Fibroblast of lung (primary cell): ENCODE measurements at regions not wholly inside any gene's neighbourhood (a gene's known extent, or its start where the extent isn't known, plus 50 kb on each side); places are given as distances from the start of the nearest gene placed in this dataset.

Experiments used
- DNase-seq, 2 donors: peaks; one replicate each; pipeline versions ENCODE4 v3.0.0 to v3.0.0-alpha.2; 2010; ENCODE audit warnings: low read depth in 2 of 2
- H2AFZ ChIP-seq: 2 replicates; pipeline ENCODE4 v1.5.1; 2012; ENCODE audit warnings: low read length, control low read depth, inconsistent platforms
- H3K27ac ChIP-seq: 2 replicates; pipeline ENCODE4 v1.5.1; 2011; ENCODE audit warnings: low read length, control low read depth; ENCODE audit not compliant: insufficient read depth
- H3K27me3 ChIP-seq: 2 replicates; pipeline ENCODE4 v1.5.1; 2011; ENCODE audit warnings: mild to moderate bottlenecking, low read length; ENCODE audit not compliant: control insufficient read depth, insufficient read depth
- H3K36me3 ChIP-seq: 2 replicates; pipeline ENCODE4 v1.5.1; 2011; ENCODE audit warnings: low read length; ENCODE audit not compliant: control insufficient read depth, insufficient read depth
- H3K4me1 ChIP-seq: 2 replicates; pipeline ENCODE4 v1.5.1; 2011; ENCODE audit warnings: low read length; ENCODE audit not compliant: control insufficient read depth, insufficient read depth; ENCODE audit errors: extremely low read depth
- H3K4me2 ChIP-seq: 2 replicates; pipeline ENCODE4 v1.5.1; 2011; ENCODE audit warnings: low read length, control low read depth; ENCODE audit not compliant: insufficient read depth; ENCODE audit errors: extremely low read depth
- H3K4me3 ChIP-seq, 4 experiments: fragments of 200-600 bp in 1 of 4; sonication (generic) in 1 of 4; replicated peaks in 1 of 4; 2 replicates each; pipeline ENCODE4 v1.5.1; 2011 to 2016; ENCODE audit warnings: low read length in 4 of 4, low read depth in 3 of 4, mild to moderate bottlenecking in 3 of 4, control low read depth in 2 of 4, inconsistent platforms in 1 of 4, mixed read lengths in 1 of 4; ENCODE audit not compliant: insufficient read depth in 1 of 4; ENCODE audit errors: control extremely low read depth in 1 of 4
- H3K79me2 ChIP-seq: 2 replicates; pipeline ENCODE4 v1.5.1; 2012; ENCODE audit warnings: mild to moderate bottlenecking, low read length, inconsistent platforms; ENCODE audit not compliant: control insufficient read depth, insufficient read depth
- H3K9ac ChIP-seq: 2 replicates; pipeline ENCODE4 v1.5.1; 2011; ENCODE audit warnings: mild to moderate bottlenecking, low read length, control low read depth; ENCODE audit not compliant: insufficient read depth
- H3K9me3 ChIP-seq: 2 replicates; pipeline ENCODE4 v1.5.1; 2012; ENCODE audit warnings: low read depth, low read length; ENCODE audit not compliant: control insufficient read depth, insufficient read depth
- H4K20me1 ChIP-seq: 2 replicates; pipeline ENCODE4 v1.5.1; 2011; ENCODE audit warnings: low read length; ENCODE audit not compliant: control insufficient read depth, insufficient read depth; ENCODE audit errors: extremely low read depth
- CTCF ChIP-seq, 2 donors: IDR thresholded peaks in 1 of 2; conservative IDR thresholded peaks in 1 of 2; 1 replicate in 1 of 2; 2 replicates in 1 of 2; pipeline ENCODE4 v1.5.1; 2011 to 2012; ENCODE audit warnings: low read length in 2 of 2, control low read depth in 1 of 2, inconsistent platforms in 1 of 2, low read depth in 1 of 2, mild to moderate bottlenecking in 1 of 2
- EZH2 ChIP-seq: IDR thresholded peaks from 2 replicates; pipeline ENCODE4 v1.5.1; 2012; ENCODE audit warnings: low read length, control low read depth, mild to moderate bottlenecking; ENCODE audit errors: missing control alignments

- Histone ChIP-seq H3K9me3 (no peaks in the 10 kb centered on the region), H3K9ac (no peak overlapping the region), H3K4me1 (no peaks in the 10 kb centered on the region), H3K36me3 (no peaks in the 10 kb centered on the region), H3K27me3 (no peaks in the 10 kb centered on the region), H2AFZ (no peak overlapping the region), H3K79me2 (no peaks in the 10 kb centered on the region), H3K27ac (no peak overlapping the region), H3K4me2 (no peak overlapping the region), H3K4me3 (no peak overlapping the region), H4K20me1 (no peaks in the 10 kb centered on the region)
- TF ChIP-seq CTCF (conservative IDR thresholded peaks at IDR 0.05 in 1 of 2, IDR thresholded peaks at IDR 0.05 in 1 of 2; ENCODE audit: low read depth in 1 of 2, low read length in 2 of 2) (no peak), EZH2 (no peak)
- no peak for DNase-seq
Measured at GRCh38 chr12:4051596-4051995, 178.4 kb upstream of the PARP11 start.

- Histone ChIP-seq H3K9ac (no peak overlapping the region), H3K79me2 (no peaks in the 10 kb centered on the region), H3K4me2 (no peak overlapping the region), H3K4me3 (no peak overlapping the region), H3K27me3 (no peaks in the 10 kb centered on the region), H4K20me1 (no peaks in the 10 kb centered on the region), H2AFZ (no peak overlapping the region), H3K36me3 (no peaks in the 10 kb centered on the region), H3K4me1 (no peaks in the 10 kb centered on the region), H3K27ac (no peak overlapping the region), H3K9me3 (no peaks in the 10 kb centered on the region)
- DNase-seq: no peak
- TF ChIP-seq CTCF (conservative IDR thresholded peaks at IDR 0.05 in 1 of 2, IDR thresholded peaks at IDR 0.05 in 1 of 2; ENCODE audit: low read depth in 1 of 2, low read length in 2 of 2): no peak
- no peak for TF ChIP-seq EZH2
Measured at GRCh38 chr12:4050340-4050739, 177.1 kb upstream of the PARP11 start.

- Histone ChIP-seq H3K9me3 (no peaks in the 10 kb centered on the region), H3K9ac (no peak overlapping the region), H3K27me3 (no peaks in the 10 kb centered on the region), H3K4me3 (no peak overlapping the region), H3K27ac (no peak overlapping the region), H3K36me3 (no peaks in the 10 kb centered on the region), H3K79me2 (no peaks in the 10 kb centered on the region), H3K4me1 (no peaks in the 10 kb centered on the region), H3K4me2 (no peak overlapping the region), H4K20me1 (no peaks in the 10 kb centered on the region), H2AFZ (no peak overlapping the region)
- TF ChIP-seq EZH2 (no peak), CTCF (conservative IDR thresholded peaks at IDR 0.05 in 1 of 2, IDR thresholded peaks at IDR 0.05 in 1 of 2; ENCODE audit: low read depth in 1 of 2, low read length in 2 of 2) (no peak)
- DNase-seq: no peak
Measured at GRCh38 chr12:4049298-4050080, 176.3 kb upstream of the PARP11 start.
